Epithelial cell of esophagus (primary cell): ENCODE measurements at regions not wholly inside any gene's neighbourhood (a gene's known extent, or its start where the extent isn't known, plus 50 kb on each side); places are given as distances from the start of the nearest gene placed in this dataset.

Source experiments
- DNase-seq: peaks from one replicate; pipeline ENCODE4 v3.0.0; 2010; ENCODE audit warnings: low read depth
- H3K4me3 ChIP-seq: 2 replicates; pipeline ENCODE4 v1.5.1; 2011; ENCODE audit warnings: mild to moderate bottlenecking, low read length, control low read depth
- TF ChIP-seq, protein P1 (sequence below): IDR thresholded peaks from 2 replicates; pipeline ENCODE4 v1.5.1; 2011; ENCODE audit warnings: low read depth, mild to moderate bottlenecking, low read length, control low read depth, inconsistent platforms; ENCODE audit not compliant: insufficient read depth; ENCODE audit errors: missing control alignments

DNA sequence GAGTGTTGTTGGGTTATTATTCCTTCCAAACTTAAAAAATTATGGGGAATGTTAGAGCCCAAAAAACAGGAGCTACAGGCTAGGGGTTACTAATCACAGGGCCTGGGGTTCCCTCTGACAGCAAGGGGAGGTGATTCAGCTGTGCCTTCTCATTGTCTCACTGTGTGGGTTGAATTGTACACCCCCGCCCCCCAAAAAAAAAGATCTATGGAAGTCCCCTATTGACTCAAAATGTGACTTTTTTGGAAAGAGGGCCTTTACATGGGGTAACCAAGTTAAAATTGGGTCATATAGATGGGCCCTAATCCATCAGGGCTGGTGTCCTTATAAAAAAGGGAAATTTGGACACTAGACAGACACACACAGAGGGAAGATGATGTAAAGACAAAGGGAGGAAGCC is 190.2 kb downstream of the SOX9 start:
- H3K4me3 ChIP-seq = no peak overlapping the region
- TF ChIP-seq, protein P1, sequence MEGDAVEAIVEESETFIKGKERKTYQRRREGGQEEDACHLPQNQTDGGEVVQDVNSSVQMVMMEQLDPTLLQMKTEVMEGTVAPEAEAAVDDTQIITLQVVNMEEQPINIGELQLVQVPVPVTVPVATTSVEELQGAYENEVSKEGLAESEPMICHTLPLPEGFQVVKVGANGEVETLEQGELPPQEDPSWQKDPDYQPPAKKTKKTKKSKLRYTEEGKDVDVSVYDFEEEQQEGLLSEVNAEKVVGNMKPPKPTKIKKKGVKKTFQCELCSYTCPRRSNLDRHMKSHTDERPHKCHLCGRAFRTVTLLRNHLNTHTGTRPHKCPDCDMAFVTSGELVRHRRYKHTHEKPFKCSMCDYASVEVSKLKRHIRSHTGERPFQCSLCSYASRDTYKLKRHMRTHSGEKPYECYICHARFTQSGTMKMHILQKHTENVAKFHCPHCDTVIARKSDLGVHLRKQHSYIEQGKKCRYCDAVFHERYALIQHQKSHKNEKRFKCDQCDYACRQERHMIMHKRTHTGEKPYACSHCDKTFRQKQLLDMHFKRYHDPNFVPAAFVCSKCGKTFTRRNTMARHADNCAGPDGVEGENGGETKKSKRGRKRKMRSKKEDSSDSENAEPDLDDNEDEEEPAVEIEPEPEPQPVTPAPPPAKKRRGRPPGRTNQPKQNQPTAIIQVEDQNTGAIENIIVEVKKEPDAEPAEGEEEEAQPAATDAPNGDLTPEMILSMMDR = no peak
- no peak for DNase-seq

DNA sequence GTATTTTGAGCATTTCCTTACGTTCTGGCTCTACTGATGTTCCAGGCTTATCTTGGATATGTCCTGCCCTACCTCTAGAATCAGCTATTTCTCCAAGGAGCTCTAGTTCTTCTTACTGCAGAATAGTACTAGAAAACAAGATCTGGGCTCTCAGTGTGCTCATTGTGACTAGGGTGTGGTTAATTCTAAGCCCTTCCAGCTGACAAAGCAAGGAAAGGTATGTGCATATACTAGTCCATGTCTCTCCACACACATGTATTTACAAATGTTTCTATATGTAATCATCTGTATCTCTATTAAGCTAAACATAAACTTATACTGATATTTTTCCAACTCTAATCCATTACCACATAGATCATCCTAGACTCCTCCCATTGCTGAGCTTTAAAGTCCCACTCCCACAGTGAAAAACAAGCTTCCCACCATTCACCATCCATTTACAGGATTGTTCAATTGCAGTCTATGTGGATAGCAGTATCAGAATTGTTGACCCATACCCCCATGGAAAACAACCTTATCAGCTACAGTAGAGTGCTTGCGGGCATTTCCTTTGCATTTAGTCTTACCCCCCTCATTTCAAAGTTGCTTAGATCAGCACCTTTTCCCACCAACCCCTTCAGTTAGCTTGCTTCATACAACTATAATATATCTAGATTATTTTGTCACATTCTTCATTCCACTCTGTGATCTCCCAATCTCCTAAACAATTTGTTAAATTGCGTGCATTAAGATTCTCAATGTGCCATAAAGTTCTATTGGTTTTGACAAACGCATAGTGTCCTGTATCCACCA is 194.5 kb downstream of the SOX9 start:
- no peak for DNase-seq
- TF ChIP-seq, protein P1 = no peak
- no peak overlapping the region for H3K4me3 ChIP-seq

DNA sequence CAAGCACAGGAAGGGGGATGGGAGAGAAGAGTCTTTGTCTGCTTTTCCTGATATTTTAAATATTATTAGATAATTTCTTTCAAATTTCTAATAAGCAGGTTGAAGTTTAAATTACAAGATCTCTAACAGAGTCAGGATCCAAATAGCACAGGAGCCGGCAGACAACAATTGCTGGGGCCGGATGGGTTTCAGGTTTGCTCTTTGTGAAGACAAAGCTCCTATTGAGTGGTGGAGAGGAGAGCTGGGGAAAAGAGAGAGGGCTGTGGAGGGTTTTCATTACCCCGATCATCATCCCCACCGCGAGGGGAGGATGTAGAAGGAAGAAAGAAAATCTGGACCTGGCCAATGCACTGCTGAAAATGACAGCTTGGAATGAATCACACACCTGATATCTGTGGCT is 197.3 kb downstream of the SOX9 start:
- TF ChIP-seq, protein P1 = no peak
- H3K4me3 ChIP-seq = no peak overlapping the region
- peak; percentile 27 for DNase-seq

DNA sequence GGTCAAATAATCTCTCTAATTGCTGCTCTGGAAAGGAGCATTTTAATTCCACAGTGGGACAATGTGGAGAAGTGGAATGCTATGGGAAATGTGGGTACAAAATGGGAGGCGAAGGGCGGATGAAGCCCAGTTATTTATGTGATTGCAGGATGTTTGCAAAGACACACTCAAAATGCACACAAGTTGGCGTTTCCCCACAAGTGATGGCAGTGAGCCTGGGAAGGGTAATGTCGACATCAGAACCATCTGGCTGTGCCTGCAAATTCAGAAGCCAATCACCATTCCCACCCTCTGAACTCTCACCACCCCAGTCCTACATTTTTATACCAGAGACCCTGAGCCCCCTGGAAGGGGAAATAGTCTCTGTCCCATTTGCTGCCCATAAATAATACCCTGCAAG is 201.1 kb downstream of the SOX9 start:
- no peak for DNase-seq
- H3K4me3 ChIP-seq = no peak overlapping the region
- TF ChIP-seq, protein P1 = no peak

DNA sequence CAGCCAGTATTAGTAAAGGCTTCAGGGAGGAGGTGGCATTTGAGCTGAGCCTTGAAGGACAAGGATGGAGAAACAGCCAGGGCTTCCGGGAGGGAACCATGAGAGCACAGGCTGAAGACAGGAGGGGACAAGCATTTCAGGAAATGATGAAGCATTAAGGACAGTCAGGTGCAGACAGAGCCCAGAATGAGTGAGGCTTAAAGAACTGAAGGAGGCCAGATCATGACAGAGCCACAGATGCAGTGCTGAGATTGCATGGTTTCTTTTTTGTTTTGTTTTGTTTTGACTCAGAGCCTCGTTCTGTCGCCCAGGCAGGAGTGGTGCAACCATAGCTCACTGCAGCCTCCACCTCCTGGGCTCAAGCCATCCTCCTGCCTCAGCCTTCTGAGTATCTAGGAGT is 211.5 kb downstream of the SOX9 start:
- TF ChIP-seq, protein P1 = no peak
- H3K4me3 ChIP-seq = no peak overlapping the region
- DNase-seq = peak; percentile 69

DNA sequence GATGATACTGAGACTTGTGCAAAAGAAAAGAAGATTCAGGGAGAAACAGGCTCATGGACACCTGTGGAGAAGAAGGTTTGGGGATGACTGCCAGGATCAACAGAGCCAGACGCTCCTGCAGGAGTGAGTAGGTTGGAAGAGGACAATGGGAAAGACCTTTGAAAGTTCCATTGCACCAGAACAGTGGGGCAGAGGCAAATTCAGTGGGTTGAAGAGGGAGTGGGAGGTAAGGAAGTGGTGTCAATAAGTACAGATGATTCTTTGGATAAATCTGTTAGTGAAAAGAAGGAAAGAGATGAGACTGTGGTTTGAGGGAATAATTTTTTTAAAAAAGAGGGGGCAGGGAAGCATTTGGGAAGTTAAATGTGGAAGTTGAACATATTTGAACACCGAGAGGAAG is 212.8 kb downstream of the SOX9 start:
- no peak overlapping the region for H3K4me3 ChIP-seq
- TF ChIP-seq, protein P1 = no peak
- no peak for DNase-seq

DNA sequence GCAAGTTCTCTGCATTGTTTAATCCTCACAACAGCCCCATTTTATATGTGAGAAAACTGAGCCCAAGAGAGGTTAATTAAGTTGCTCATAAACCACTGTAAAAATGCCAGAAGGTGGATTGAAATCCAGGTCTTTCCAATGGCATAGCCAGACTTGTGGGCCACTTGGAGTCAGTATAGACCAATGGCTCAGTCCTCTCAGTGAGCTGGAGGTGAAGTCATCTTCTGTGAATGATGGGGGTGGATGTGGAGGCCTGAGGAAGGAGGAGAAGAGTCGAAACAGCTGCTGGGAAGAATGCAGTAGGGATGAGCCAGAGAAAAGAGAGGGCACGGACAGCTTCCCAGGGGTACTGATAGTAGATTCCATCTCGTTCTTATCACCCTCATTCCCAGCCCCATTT is 213.4 kb downstream of the SOX9 start:
- peak; percentile 52 for DNase-seq
- H3K4me3 ChIP-seq = no peak overlapping the region
- TF ChIP-seq, protein P1 = no peak
